NCI-H2196 treated with DMSO at 0.1 percent for 48 hours (cell line): ENCODE measurements at regions not wholly inside any gene's neighbourhood (a gene's known extent, or its start where the extent isn't known, plus 50 kb on each side); places are given as distances from the start of the nearest gene placed in this dataset.

Experiments used
- DNase-seq: peaks from one replicate; lab custom pipeline; 2025; ENCODE audit not compliant: unreplicated experiment; lab: John Stamatoyannopoulos, UW

DNA sequence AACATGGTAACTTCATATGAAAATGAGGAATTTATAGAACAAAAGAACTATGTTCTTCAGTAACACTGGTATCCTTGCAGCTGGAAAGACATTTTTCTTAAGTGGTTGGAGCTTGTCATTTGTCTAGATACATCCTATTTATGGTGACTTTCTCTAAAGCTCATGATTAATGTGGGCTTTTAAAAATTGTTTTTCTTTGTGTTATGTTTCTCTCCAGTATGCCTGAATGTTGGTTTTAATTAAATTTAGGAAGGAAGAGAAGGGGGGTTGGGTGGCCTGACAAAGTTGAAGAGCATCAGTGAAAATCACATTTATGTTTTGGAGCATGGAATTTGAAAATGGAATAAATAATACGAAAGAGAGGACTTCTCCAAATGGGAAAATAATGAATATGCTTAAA is 457.1 kb upstream of the ETAA1 start:
- no peak for DNase-seq

DNA sequence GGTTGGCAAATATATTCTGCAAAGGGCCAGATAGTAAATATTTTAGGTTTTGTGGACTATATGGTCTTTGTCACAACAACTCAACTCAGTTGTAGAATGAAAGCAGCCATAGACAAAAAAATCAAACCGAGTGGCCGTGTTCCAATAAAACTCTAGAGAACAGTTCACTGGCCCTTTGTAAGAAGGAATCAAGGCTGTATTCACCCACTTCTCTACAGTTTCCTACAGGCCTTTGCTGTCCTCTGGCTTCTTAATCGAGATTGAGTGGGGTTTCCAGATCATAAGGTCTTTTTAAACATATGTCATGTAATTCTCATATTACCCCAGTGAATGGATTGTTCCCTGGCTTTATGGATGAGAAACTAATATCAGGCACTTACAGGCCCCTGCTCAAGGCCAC is 448.9 kb upstream of the ETAA1 start:
- DNase-seq = no peak

DNA sequence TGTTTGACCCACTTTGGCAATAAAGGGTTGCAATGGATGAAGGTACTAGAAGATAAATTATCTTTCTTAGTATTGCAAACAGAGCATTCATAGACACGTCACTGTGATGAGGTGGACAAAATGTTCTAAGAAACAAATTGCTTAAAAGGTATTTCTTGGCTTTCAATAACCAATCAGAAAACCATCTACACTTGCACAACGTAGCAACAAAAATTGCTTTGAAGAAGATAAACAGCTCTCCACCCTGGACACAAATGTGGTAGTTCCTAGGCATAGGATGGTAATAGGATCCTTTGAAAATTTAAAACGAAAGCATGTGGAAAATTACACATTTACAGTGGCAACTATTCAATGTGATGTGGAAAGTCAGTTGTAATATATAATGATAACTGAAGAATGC is 439.9 kb upstream of the ETAA1 start:
- no peak for DNase-seq

DNA sequence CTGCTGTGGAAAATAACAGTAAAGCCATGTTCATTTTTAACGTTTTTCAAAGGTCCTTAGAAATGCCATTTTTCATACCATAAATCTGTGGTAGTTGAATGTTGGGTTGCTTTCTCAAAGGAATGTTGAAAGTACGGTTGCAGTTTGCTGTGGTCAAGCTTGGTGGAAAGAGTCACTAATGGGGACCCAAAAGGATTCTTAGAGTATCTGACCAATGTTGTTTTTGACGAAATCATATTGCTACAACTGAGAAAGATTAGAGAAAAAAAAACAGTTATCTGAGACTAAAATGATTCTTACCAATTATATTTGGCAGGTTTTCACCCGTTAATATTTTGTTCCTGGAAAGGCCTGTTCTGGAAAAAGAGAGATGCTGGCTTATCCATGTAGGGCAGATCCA is 439.5 kb upstream of the ETAA1 start:
- no peak for DNase-seq

DNA sequence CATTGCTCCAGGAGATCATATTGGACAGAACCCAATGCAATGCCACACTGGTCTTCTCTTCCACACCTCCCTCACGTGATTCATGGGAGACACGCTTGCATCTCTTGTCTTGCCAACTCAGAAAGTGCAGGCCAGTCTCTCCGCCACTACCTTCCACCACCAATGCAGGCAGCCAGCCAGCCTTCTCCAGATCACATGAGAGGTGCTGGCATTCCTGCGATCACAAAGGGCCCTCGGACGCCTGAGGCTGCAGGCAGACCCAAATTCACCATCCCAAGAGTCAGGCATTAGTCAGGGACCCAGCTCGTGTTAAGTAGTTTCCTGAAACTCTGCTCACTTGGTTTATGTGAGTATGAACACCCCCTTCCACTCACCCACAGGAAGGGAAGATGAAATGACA is 437.0 kb upstream of the ETAA1 start:
- no peak for DNase-seq

DNA sequence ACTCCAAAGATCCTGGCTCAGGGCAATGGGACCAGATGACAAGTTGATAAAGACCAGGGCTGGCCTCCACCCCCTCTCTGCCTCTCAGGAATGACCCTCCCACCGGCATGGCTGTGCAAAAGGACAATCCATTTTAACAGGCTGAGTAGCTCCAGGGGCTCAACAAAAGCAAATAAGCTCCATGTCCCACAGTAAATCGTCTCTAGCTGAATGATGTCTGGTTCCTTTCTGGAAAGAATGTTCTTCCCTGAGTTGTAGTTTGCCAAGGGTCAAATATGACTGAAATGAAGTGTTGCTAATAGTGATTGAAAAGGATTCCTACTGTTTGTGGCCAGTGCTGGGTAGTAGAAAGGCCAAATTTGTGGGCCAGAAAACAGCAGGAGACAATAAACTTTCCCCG is 434.4 kb upstream of the ETAA1 start:
- no peak for DNase-seq

DNA sequence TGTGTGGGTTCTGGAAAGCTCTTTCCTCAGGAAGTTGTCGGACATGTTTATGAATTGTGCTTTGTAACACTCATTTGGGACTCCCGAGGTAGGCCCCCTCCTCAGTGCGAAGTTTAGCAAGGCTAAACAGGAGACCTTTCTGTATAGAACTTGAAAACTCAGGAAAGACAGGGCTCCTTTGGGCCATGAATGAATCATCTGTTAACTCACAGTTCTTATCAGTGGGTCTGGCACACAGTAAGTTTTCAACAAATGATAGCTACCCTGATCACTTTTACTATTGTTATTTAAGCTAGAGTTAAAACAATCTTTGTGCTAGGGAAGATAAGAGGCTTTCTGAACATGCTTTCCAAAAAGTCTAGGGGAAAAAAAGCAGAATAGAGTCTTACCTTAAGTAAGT is 430.5 kb upstream of the ETAA1 start:
- no peak for DNase-seq

DNA sequence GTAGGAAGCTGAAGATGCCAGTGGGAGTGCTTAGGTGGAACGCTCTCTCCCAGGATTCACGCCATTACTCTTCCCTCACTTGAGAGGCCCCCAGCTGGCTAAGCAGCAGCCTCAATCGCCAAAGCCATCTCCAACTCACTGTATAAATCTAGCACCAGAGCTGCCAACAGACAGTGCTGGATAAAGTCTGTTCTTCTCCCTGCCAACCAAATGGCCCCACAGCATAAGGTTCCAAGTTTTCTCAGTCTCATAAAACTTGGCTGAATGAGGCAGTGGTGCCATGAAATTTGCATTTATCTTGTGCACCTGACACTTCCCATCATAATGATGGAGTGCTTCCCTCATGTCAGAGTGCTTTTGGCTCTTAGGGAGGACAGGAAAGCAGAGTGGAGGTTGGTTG is 428.2 kb upstream of the ETAA1 start:
- DNase-seq = no peak

DNA sequence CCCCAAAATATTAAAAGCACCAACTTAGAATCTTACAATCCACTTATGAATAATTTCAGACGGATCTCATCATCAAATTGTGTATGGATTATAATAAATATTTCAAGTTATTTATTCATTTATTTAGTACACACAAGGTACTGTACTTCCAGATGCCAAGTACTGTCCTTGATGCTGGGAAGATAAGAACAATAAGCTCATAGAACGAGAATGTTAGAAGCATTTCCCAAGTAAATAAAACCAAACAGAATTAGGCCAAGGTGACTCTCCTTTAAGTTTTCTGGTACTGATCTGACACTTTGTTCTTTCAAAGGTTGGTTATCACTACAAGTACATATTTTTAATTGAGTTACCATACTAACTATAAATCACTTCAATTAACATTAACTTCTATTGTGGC is 416.1 kb upstream of the ETAA1 start:
- no peak for DNase-seq

DNA sequence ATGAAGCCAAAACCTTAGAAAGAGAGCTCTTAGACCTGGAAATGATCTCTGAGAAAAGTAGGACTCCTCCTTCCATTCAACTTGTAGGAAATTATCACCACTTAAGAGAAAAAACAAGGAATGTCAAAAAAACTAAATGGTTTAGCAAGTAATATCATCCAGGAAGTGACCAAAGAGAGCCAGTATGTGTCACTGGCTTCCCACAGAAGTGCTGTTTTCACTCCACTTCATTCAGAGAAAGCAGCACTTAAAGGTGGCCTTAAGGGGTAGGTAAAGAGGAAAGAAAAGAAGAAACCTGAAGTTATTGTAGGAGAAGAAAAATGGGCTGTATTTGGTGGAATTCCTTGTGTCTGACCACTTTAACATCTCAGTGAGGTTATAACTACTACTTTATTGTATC is 414.4 kb upstream of the ETAA1 start:
- no peak for DNase-seq

DNA sequence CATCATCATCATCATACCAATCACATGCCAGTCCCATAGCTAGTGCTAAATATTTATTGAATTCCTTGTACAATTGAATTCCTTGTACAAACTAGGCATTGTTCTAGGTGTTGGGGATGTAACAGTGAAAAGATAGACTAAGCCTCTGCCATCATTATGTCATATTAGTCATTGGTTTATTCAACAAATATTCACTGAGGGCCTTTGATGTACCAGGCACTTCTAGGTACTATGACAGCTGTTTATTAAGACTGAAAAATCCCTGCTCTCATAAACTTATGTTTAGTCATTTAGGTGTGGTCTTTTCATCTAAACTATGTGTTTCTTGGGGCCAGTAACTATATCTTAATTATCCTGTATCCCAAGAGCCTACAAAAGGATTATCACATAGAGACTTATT is 412.3 kb upstream of the ETAA1 start:
- DNase-seq = no peak

DNA sequence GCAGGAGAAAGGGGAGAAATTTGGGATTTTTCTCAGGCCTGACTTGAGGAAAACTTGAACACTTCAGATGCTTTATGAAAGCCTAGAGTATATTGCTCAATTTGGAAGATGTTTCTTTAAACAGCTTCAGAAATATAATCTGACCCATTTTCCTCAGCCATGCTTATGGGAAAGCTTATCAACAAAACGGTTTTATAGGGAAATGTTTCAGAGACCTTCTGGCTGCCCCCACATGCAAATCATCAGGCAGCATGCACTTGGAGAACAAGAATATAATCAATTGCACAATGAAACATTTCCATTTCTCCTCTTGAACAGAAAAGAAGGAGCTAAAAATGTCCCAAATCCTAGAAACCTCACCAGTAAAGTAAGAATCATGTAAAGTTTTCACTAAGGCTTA is 411.2 kb upstream of the ETAA1 start:
- DNase-seq = no peak

DNA sequence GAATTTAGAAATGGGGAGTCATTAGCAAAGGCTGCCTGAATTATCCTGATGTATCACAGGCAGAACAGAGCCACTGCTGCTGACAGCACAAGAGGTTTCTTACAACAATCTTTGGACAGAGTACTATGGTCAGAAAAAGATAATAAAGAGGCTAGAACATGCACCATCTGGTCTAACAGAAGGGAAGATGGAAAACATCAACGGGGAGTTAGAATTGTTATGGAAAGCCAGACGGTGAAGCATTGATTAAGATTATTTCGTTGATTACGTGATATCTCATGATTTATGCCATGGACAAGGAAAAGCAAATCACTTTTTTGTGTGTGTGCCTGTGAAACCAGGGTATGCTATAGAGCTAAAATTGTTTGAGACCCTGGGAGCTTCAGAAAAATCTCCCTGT is 409.4 kb upstream of the ETAA1 start:
- DNase-seq = no peak

DNA sequence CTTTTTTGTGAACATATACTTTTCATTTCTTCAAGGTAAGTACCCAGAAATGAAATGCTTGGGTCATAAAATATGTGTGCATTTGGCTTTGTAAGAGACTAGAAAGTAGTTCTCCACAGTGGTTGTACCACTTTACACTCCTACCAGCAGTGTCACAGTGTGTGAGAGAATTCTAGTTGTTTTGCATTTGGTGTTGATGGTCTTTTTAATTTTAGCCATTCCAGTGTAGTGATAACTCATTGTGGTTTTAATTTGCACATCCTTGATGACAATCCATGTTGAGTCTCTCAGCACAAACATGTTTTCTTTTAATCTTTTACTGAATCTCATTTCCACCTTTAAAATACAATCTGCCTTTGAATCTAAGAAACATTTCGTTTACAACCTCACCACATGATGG is 402.5 kb upstream of the ETAA1 start:
- DNase-seq = no peak

DNA sequence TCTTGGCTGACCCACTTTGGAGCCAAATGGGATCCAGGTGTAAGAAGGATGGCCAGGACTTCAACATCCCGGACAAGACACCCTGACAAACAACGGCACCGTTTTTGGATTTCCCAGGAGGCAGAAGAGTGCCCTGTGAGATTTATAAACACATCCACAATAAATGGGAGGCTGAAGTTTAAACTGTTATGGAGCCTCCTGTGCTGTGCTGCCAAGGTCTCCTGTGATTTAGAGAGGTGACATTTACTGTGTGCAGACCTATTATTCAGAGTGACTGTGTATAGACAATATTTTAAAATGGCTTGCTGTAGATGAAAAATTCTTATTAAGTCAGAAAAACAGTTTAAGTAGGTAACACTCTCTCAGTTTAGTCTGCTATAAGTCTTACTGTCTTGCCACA is 401.5 kb upstream of the ETAA1 start:
- DNase-seq = no peak

DNA sequence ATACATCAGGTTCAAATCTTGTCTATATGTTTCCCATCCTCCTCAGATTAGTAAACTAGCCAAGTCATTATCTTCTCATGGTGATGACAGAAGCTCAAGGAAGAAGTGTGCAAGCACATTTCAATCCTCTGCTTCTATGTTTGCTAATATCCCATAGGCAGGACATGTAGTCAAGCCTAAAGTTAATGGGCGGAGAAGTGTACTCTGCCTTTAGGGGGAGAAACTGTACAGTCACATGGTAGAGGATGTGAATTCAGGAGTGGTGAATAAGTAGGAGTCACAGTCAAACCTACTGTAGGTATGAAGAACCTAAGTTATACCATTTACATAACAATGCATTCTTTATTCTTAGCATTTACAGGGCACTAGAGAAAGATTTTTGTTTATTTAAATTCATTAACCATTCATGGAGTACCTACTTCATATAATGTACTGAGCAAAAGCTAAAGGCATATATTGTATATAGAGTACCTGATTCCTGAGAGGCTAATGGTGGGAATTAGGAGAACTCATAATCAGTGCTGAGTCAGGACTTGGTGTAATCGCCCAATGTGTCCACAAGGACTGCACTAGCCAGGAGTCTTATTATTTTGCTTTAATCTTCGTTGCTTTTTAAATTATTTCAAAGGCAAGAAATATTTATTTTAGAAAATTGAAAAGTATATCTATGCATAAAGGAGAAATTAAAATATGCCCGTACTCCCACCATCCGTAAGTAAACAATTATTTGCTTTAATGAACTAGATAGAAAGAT is 394.3 kb upstream of the ETAA1 start:
- no peak for DNase-seq

DNA sequence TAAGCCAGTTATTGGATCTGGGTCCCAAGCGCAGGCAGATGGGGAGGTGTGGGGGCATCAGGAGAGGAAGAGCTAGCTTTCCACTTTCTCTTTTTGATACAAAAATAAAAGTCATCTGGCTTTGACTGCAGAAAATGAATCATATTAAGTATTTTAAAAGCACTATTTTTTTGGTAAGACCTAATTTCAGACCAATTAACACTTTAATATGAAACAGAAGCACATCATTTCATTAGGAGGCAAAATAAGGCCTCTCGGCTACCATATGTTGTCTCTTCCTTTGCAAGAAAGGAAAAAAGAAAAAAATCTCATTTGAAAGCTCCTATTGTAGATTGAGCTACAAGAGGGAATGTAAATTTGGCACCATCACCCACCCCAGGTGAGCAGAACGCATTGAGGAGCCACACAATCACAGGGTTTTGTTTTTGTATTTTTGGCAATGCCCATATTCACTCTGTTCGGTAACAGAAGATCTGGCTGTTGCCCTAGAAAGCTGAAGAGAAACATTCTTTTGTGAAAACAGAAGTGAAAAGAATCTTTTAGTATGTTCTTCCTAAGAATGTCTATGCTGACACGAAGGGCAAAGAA is 390.7 kb upstream of the ETAA1 start:
- no peak for DNase-seq

DNA sequence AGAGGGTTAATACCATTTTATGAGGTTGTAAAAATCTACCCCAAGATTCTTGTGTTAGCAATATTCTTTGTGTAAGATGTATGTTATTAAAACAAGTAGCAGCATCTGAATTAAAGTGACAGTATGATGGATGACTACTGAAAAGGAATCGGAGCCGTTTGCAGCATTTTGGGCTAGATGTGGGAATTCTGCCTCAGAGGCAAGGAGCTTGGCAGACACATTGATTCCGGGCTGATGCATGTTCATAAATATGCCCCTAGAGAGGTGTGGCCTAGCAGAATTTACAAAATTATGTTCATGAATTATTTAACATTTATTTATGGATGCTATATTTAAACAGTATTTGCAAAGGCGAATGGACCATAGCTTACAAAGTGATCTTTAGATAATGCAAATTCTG is 389.0 kb upstream of the ETAA1 start:
- no peak for DNase-seq

DNA sequence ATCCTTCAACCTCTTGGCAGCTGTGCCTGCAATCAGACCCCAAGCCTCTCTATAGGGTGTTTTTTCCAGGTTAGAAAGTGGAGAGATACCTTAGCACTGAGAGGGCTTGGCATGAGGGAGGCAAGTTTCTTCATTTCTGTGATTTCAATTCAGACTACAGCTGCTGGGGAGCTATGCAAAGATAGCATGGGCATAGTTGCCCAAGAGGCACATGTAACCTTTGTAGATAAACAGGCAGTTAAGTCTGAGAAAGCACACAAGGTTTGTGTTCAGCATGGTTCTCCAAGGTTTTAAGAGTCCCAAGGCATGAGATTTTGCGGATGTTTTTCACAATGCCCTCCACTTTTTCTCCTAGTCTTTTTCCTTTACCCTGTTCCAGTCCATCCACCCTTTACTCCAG is 385.0 kb upstream of the ETAA1 start:
- DNase-seq = no peak

DNA sequence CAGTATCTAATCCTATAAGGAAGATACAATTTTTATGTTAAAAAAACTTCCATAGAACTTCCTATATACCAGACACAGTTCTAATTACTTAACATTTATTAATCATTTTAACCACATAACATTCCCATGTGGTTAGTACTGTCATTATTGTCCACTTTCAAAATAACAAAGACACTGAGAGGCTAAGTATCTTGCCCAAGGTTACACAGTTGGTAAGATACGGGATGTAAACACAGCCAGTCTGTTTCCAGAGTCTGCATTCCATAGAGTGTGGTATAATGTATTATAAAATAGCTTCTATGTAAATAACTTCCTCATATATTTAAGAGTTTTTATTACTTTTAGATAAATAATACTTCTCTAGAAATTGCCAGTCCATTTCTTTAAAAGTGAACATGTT is 383.3 kb upstream of the ETAA1 start:
- no peak for DNase-seq

DNA sequence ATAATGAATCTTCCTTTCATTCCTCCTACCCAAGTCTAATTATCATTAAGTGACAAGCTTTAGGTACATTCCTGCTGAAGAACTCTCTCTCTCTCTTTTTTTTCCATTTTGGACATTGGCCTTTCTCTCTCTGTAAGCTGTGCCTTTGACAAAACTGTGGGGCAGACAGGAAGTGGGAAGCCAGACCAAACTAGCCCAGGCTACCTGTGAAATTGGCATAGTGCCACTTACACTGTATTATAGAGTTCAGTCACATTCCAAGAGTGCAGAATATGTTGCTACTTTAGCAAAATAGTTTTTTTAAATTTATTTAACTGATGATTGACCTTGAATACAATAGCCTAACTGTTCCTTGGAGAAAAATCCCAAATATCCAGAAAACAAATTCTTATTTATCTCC is 381.5 kb upstream of the ETAA1 start:
- DNase-seq = no peak

DNA sequence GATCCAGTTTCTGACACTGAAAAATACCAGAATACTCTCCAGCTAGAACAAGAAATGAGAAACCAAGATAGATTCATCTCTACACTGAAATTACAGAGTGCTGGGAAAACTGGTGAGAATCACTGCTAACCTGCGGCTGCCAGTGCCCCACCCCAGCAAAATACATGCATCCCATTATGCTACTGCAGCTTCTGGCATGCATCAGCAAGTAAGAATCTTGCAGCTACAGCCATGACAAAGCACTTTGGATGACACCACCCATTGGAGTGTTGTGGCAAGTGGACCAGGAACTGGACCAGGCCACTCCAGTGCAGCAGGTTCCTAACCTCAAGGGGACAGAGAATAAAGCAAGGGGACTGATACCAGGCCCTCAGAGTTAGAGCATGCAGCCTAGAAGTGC is 378.8 kb upstream of the ETAA1 start:
- DNase-seq = no peak

DNA sequence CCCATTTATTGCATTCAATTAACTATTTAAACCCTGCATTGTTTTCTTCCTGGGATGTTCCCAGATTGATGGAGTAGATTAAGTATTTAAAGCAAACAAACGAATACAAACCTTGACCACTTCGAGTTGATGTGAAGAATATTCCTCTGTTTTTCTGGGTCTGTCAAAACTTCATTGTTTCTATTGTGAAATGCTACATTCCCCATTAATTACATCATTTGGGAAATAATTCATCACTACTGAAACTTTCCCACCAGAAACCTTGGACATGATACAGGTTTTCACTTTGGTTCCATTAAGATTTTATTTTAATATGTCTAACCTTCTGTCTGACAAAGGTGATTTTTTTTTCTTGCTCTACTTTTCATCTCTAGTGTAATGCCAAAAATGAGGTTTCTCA is 365.1 kb upstream of the ETAA1 start:
- no peak for DNase-seq
